WTC11 (cell line): ENCODE measurements at regions not wholly inside any gene's neighbourhood (a gene's known extent, or its start where the extent isn't known, plus 50 kb on each side); places are given as distances from the start of the nearest gene placed in this dataset.

Experiments used
- E2F4 ChIP-seq: sonication (generic); formaldehyde crosslinking; IDR thresholded peaks from 2 replicates; pipeline ENCODE4 v1.8.1; 2022; ENCODE audit warnings: low read depth, mild to moderate bottlenecking, moderate library complexity, missing genetic modification reagents, borderline replicate concordance
- SP1 ChIP-seq: sonication (generic); formaldehyde crosslinking; conservative IDR thresholded peaks from 2 replicates; pipeline ENCODE4 v1.8.1; 2022; ENCODE audit warnings: missing genetic modification reagents
- TCF7 ChIP-seq: sonication (generic); formaldehyde crosslinking; IDR thresholded peaks from 2 replicates; pipeline ENCODE4 v1.8.0; 2022; ENCODE audit warnings: mild to moderate bottlenecking, low read depth, missing genetic modification reagents, moderate library complexity
- ZBTB43 ChIP-seq: sonication (generic); formaldehyde crosslinking; IDR thresholded peaks from 2 replicates; pipeline ENCODE4 v1.8.1; 2023; ENCODE audit warnings: mild to moderate bottlenecking, missing genetic modification reagents
- ZNF121 ChIP-seq: sonication (generic); formaldehyde crosslinking; IDR thresholded peaks from 2 replicates; pipeline ENCODE4 v1.8.0; 2023; ENCODE audit warnings: missing genetic modification reagents
- ZNF512 ChIP-seq: sonication (generic); formaldehyde crosslinking; IDR thresholded peaks from 2 replicates; pipeline ENCODE4 v1.8.1; 2022; ENCODE audit warnings: missing genetic modification reagents, borderline replicate concordance
- TF ChIP-seq, protein P1 (sequence below): fragments of 200-600 bp; IDR thresholded peaks from 2 replicates; pipeline ENCODE4 v1.8.0; 2022; ENCODE audit warnings: antibody characterized with exemption
- TF ChIP-seq, protein P2 (sequence below): sonication (generic); formaldehyde crosslinking; IDR thresholded peaks from 2 replicates; pipeline ENCODE4 v1.8.0; 2022; ENCODE audit warnings: missing genetic modification reagents

DNA sequence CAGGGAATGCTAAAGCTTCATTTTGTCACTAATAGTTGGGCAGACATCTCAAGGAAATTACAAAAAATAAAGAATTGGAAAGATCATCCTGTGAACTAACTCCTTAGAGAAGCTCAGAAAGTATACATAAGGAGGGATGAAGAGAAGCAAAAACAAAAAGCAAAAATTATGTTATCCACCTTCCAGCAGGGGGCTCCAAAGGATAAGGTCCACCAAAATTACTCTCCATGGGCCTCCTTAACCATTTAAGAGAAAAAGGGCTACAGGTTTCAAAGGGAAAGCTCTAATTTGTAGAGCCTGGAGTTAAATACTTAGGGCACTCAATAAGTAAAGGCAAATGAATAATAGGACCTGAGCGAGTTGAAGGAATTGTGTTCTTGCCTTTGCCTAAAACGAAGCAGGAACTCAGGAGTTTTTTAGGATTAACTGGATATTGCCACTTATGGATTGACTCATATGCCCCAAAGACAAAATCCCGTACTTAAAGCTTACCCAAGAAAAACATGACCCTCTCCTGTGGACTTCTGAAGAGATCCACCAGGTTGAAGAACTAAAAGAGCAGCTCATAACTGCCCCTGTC lies 1167.9 kb downstream of the DSC3 start:
- TF ChIP-seq ZNF512 (CRISPR knock-in tag): no peak
- TF ChIP-seq SP1: no peak
- TF ChIP-seq, protein P1, sequence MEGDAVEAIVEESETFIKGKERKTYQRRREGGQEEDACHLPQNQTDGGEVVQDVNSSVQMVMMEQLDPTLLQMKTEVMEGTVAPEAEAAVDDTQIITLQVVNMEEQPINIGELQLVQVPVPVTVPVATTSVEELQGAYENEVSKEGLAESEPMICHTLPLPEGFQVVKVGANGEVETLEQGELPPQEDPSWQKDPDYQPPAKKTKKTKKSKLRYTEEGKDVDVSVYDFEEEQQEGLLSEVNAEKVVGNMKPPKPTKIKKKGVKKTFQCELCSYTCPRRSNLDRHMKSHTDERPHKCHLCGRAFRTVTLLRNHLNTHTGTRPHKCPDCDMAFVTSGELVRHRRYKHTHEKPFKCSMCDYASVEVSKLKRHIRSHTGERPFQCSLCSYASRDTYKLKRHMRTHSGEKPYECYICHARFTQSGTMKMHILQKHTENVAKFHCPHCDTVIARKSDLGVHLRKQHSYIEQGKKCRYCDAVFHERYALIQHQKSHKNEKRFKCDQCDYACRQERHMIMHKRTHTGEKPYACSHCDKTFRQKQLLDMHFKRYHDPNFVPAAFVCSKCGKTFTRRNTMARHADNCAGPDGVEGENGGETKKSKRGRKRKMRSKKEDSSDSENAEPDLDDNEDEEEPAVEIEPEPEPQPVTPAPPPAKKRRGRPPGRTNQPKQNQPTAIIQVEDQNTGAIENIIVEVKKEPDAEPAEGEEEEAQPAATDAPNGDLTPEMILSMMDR: peak; percentile 66
- no peak for TF ChIP-seq TCF7
- TF ChIP-seq ZBTB43: no peak
- TF ChIP-seq ZNF121 (CRISPR knock-in tag): no peak
- no peak for TF ChIP-seq E2F4
- TF ChIP-seq, protein P2, sequence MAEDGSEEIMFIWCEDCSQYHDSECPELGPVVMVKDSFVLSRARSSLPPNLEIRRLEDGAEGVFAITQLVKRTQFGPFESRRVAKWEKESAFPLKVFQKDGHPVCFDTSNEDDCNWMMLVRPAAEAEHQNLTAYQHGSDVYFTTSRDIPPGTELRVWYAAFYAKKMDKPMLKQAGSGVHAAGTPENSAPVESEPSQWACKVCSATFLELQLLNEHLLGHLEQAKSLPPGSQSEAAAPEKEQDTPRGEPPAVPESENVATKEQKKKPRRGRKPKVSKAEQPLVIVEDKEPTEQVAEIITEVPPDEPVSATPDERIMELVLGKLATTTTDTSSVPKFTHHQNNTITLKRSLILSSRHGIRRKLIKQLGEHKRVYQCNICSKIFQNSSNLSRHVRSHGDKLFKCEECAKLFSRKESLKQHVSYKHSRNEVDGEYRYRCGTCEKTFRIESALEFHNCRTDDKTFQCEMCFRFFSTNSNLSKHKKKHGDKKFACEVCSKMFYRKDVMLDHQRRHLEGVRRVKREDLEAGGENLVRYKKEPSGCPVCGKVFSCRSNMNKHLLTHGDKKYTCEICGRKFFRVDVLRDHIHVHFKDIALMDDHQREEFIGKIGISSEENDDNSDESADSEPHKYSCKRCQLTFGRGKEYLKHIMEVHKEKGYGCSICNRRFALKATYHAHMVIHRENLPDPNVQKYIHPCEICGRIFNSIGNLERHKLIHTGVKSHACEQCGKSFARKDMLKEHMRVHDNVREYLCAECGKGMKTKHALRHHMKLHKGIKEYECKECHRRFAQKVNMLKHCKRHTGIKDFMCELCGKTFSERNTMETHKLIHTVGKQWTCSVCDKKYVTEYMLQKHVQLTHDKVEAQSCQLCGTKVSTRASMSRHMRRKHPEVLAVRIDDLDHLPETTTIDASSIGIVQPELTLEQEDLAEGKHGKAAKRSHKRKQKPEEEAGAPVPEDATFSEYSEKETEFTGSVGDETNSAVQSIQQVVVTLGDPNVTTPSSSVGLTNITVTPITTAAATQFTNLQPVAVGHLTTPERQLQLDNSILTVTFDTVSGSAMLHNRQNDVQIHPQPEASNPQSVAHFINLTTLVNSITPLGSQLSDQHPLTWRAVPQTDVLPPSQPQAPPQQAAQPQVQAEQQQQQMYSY (CRISPR knock-in tag): no peak
